Smooth muscle cell (in vitro differentiated cells): ENCODE measurements at regions not wholly inside any gene's neighbourhood (a gene's known extent, or its start where the extent isn't known, plus 50 kb on each side); places are given as distances from the start of the nearest gene placed in this dataset.

Experiments used
- DNase-seq: peaks from one replicate; lab custom pipeline; 2025; ENCODE audit not compliant: unreplicated experiment; lab: John Stamatoyannopoulos, UW
- H2AFZ ChIP-seq: fragments of 200-600 bp; sonication (generic); 2 replicates; pipeline ENCODE4 v1.6.0; 2016; ENCODE audit warnings: antibody characterized with exemption, low read depth, mild to moderate bottlenecking
- H3F3A ChIP-seq: fragments of 200-600 bp; sonication (generic); 2 replicates; pipeline ENCODE4 v1.6.0; 2017; ENCODE audit warnings: antibody characterized with exemption, low read depth
- H3K27ac ChIP-seq: fragments of 200-600 bp; sonication (generic); 2 replicates; pipeline ENCODE4 v1.5.1; 2016; ENCODE audit warnings: low read depth, mild to moderate bottlenecking
- H3K27me3 ChIP-seq: fragments of 200-600 bp; sonication (generic); 2 replicates; pipeline ENCODE4 v1.6.1; 2016; ENCODE audit warnings: low read depth, mild to moderate bottlenecking
- H3K36me3 ChIP-seq: fragments of 200-600 bp; sonication (generic); 2 replicates; pipeline ENCODE4 v1.5.1; 2016; ENCODE audit warnings: low read depth
- H3K4me1 ChIP-seq: fragments of 200-600 bp; sonication (generic); 2 replicates; pipeline ENCODE4 v1.5.1; 2016; ENCODE audit warnings: low read depth
- H3K4me2 ChIP-seq: fragments of 200-600 bp; sonication (generic); 2 replicates; pipeline ENCODE4 v1.6.0; 2016; ENCODE audit warnings: mild to moderate bottlenecking
- H3K4me3 ChIP-seq: fragments of 200-600 bp; sonication (generic); 2 replicates; pipeline ENCODE4 v1.5.1; 2016; ENCODE audit warnings: mild to moderate bottlenecking
- H3K79me2 ChIP-seq: fragments of 200-600 bp; sonication (generic); 2 replicates; pipeline ENCODE4 v1.6.0; 2016; ENCODE audit warnings: low read depth, mild to moderate bottlenecking
- H3K9ac ChIP-seq: fragments of 200-600 bp; sonication (generic); 2 replicates; pipeline ENCODE4 v1.6.0; 2016; ENCODE audit warnings: low read depth
- H3K9me3 ChIP-seq: fragments of 200-600 bp; sonication (generic); replicated peaks from 2 replicates; pipeline ENCODE4 v1.5.1; 2016; ENCODE audit warnings: low read depth
- H4K20me1 ChIP-seq: fragments of 200-600 bp; sonication (generic); 2 replicates; pipeline ENCODE4 v1.6.0; 2016; ENCODE audit warnings: low read depth
- WGBS: methylation state at CpG from one replicate; pipeline ENCODE4 v1.1.7; 2016; ENCODE audit warnings: low lambda C conversion rate; 5-methylcytosine and 5-hydroxymethylcytosine counted together
- TF ChIP-seq, protein P1 (sequence below): fragments of 200-600 bp; sonication (generic); IDR thresholded peaks from 2 replicates; pipeline ENCODE4 v1.5.1; 2017; ENCODE audit warnings: borderline replicate concordance, mild to moderate bottlenecking, antibody characterized with exemption; ENCODE audit not compliant: insufficient read depth, poor library complexity, severe bottlenecking

DNA sequence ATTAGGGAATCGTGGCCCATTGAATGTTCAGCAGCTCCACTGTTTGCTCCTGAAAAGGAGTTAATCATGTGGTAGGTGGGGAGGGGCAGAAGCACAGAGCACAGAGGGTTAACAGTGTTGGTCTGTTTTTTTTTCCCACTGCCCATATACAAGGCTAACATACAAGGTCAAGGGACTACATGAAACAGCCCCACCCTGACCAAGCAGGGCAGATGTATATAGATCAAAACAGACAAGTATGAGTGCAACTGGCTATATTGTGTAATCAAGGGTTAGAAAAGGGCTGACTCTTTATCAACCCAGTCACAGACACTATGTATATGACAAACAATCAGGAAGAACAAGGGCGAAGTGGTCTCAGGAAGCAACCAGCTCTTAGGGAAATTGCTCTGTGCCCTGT lies 186.6 kb upstream of the CDH11 start:
- H3K4me3 ChIP-seq: no peak overlapping the region
- peaks cover 80% of the 10 kb centered on the region for H4K20me1 ChIP-seq
- TF ChIP-seq, protein P1, sequence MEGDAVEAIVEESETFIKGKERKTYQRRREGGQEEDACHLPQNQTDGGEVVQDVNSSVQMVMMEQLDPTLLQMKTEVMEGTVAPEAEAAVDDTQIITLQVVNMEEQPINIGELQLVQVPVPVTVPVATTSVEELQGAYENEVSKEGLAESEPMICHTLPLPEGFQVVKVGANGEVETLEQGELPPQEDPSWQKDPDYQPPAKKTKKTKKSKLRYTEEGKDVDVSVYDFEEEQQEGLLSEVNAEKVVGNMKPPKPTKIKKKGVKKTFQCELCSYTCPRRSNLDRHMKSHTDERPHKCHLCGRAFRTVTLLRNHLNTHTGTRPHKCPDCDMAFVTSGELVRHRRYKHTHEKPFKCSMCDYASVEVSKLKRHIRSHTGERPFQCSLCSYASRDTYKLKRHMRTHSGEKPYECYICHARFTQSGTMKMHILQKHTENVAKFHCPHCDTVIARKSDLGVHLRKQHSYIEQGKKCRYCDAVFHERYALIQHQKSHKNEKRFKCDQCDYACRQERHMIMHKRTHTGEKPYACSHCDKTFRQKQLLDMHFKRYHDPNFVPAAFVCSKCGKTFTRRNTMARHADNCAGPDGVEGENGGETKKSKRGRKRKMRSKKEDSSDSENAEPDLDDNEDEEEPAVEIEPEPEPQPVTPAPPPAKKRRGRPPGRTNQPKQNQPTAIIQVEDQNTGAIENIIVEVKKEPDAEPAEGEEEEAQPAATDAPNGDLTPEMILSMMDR: no peak
- H2AFZ ChIP-seq: no peak overlapping the region
- no peaks in the 10 kb centered on the region for H3K27me3 ChIP-seq
- peak overlapping the region; percentile 62 for H3K27ac ChIP-seq
- H3K4me2 ChIP-seq: no peak overlapping the region
- no peaks in the 10 kb centered on the region for H3K9me3 ChIP-seq
- H3K9ac ChIP-seq: no peak overlapping the region
- no peak for DNase-seq
- no peaks in the 10 kb centered on the region for H3K36me3 ChIP-seq
- 69% methylated on average over 2 of the region's 2 CpGs for WGBS
- peaks cover 11% of the 10 kb centered on the region for H3K4me1 ChIP-seq
- H3K79me2 ChIP-seq: peaks cover 35% of the 10 kb centered on the region
- peaks cover 29% of the 10 kb centered on the region for H3F3A ChIP-seq

DNA sequence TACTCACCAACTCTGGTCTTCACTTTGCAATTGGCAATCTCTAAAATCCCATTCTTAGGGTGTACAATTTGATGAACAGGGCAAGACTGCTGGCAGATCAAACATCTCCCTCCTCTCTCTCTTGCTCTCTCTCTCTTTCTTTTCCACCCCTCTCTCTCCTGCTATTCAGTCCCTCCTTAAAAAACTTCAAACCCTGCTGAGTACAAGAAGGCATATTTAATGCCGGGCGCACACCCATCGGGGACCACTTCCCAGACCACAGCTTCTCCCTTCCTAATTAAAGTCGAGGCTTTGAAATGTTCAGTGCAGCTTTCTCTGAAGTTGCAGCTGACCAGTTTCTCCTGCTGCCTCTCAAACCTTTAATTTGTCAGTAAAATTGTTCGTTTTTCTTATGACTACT lies 185.4 kb upstream of the CDH11 start:
- Histone ChIP-seq H3F3A (peaks cover 26% of the 10 kb centered on the region), H3K9ac (no peak overlapping the region), H3K27ac (peak overlapping the region; percentile 62), H3K79me2 (peaks cover 45% of the 10 kb centered on the region), H3K27me3 (no peaks in the 10 kb centered on the region), H3K36me3 (no peaks in the 10 kb centered on the region), H2AFZ (no peak overlapping the region), H3K9me3 (no peaks in the 10 kb centered on the region), H3K4me1 (peaks cover 11% of the 10 kb centered on the region), H3K4me3 (no peak overlapping the region), H3K4me2 (no peak overlapping the region), H4K20me1 (peaks cover 80% of the 10 kb centered on the region)
- TF ChIP-seq, protein P1: no peak
- 80% methylated on average over 5 of the region's 5 CpGs for WGBS
- DNase-seq: no peak

DNA sequence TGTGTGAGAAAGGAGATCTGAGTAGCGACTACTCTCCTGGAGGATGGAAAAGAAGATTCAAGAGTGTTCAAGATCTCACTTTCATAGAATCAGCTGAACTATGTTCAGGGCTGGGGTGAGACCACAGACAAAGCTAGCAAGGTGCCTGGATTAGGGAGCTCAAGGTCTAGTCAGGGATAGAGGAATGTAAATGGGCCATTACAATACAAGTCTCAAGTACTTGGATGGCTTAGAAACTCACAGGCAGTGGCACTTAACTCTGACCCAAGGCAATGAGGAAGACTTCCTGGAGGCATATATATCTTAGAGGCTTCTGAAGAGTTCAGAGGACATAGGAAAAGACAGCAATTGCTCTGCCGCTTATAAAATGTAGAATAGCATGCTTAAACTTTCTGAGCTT lies 184.9 kb upstream of the CDH11 start:
- Histone ChIP-seq H3K9ac (no peak overlapping the region), H3K4me1 (peaks cover 11% of the 10 kb centered on the region), H4K20me1 (peaks cover 75% of the 10 kb centered on the region), H3K79me2 (peaks cover 48% of the 10 kb centered on the region), H2AFZ (no peak overlapping the region), H3K4me2 (no peak overlapping the region), H3F3A (peaks cover 20% of the 10 kb centered on the region), H3K9me3 (no peaks in the 10 kb centered on the region), H3K27ac (peak overlapping the region; percentile 62), H3K36me3 (no peaks in the 10 kb centered on the region), H3K27me3 (no peaks in the 10 kb centered on the region), H3K4me3 (no peak overlapping the region)
- 64% methylated on average over 2 of the region's 2 CpGs for WGBS
- TF ChIP-seq, protein P1: no peak
- DNase-seq: no peak

DNA sequence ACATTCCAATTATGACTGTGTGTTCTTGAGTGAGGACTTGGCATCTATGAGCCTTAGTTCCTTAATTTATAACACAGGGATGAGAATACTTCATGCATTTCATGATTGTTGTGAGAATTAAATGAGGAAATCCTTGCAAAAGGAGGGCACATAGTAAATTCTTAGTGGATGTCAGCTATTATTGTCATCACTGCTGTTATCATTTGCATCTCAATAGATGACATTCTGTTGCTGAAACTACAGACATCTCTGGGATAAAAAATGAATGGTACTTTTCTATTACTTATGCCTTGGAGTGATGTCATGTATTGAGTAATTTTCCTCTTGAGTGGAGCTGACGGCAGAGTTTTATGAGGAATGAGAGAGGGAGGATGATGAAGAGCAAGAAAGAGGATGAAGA lies 184.4 kb upstream of the CDH11 start:
- WGBS: 5% methylated on average over 1 of the region's 1 CpG
- H3K79me2 ChIP-seq: peaks cover 52% of the 10 kb centered on the region
- no peaks in the 10 kb centered on the region for H3K9me3 ChIP-seq
- no peak for DNase-seq
- TF ChIP-seq, protein P1: no peak
- peaks cover 11% of the 10 kb centered on the region for H3K4me1 ChIP-seq
- H4K20me1 ChIP-seq: peaks cover 70% of the 10 kb centered on the region
- no peak overlapping the region for H2AFZ ChIP-seq
- H3K27ac ChIP-seq: peak overlapping the region; percentile 62
- peaks cover 16% of the 10 kb centered on the region for H3F3A ChIP-seq
- peak overlapping the region; percentile 9 for H3K4me2 ChIP-seq
- H3K27me3 ChIP-seq: no peaks in the 10 kb centered on the region
- no peak overlapping the region for H3K9ac ChIP-seq
- no peak overlapping the region for H3K4me3 ChIP-seq
- no peaks in the 10 kb centered on the region for H3K36me3 ChIP-seq
